NB4 (cell line): ENCODE measurements at regions not wholly inside any gene's neighbourhood (a gene's known extent, or its start where the extent isn't known, plus 50 kb on each side); places are given as distances from the start of the nearest gene placed in this dataset.

ENCODE experiments used
- MYC ChIP-seq: IDR thresholded peaks from 2 replicates; pipeline ENCODE4 v1.6.1; 2011; ENCODE audit warnings: low read depth, low read length
- POLR2A ChIP-seq: IDR thresholded peaks from 2 replicates; pipeline ENCODE4 v1.6.1; 2011; ENCODE audit warnings: mild to moderate bottlenecking; ENCODE audit not compliant: insufficient read length; ENCODE audit errors: extremely low read depth
- TF ChIP-seq, protein P1 (sequence below): IDR thresholded peaks from one replicate; pipeline ENCODE4 v1.5.1; 2012; ENCODE audit warnings: low read depth, low read length

DNA sequence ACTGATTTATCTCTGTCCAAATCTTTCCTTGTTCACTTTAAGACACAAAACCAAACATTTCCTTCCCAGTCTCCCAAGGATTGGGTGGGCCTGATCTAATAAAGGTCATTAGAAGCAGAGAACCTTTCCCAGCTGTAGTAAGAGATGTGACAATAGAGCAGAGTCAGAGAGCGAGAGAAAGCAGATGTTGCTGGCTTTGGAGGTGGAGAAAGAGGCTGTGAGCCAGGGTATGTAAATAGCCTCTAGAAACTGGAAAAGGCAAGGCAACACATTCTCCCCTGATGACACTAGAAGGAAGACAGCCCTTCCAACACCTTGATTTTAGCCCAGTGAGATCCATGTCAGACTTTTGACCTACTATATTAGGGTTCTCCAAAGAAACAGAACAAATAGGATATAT, 337.5 kb upstream of the CASK start:
- TF ChIP-seq, protein P1, sequence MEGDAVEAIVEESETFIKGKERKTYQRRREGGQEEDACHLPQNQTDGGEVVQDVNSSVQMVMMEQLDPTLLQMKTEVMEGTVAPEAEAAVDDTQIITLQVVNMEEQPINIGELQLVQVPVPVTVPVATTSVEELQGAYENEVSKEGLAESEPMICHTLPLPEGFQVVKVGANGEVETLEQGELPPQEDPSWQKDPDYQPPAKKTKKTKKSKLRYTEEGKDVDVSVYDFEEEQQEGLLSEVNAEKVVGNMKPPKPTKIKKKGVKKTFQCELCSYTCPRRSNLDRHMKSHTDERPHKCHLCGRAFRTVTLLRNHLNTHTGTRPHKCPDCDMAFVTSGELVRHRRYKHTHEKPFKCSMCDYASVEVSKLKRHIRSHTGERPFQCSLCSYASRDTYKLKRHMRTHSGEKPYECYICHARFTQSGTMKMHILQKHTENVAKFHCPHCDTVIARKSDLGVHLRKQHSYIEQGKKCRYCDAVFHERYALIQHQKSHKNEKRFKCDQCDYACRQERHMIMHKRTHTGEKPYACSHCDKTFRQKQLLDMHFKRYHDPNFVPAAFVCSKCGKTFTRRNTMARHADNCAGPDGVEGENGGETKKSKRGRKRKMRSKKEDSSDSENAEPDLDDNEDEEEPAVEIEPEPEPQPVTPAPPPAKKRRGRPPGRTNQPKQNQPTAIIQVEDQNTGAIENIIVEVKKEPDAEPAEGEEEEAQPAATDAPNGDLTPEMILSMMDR = no peak
- no peak for TF ChIP-seq MYC
- TF ChIP-seq POLR2A = no peak
